NCI-H2029 (cell line): ENCODE measurements at regions not wholly inside any gene's neighbourhood (a gene's known extent, or its start where the extent isn't known, plus 50 kb on each side); places are given as distances from the start of the nearest gene placed in this dataset.
"Not testable (repeated sequence)": the region's sequence is repeated elsewhere in the genome, so short reads cannot be mapped to it uniquely, and the experiment has no call there.

Experiments
- DNase-seq: peaks from one replicate; lab custom pipeline; 2025; lab: John Stamatoyannopoulos, UW

GRCh38 chr2:16055848-16056580 is 115.7 kb downstream of the MYCN start:
- DNase-seq: no peak

GRCh38 chr2:16053437-16054257 is 113.3 kb downstream of the MYCN start:
- no peak for DNase-seq

GRCh38 chr2:16052571-16053052 is 112.3 kb downstream of the MYCN start:
- DNase-seq: not testable (repeated sequence)

GRCh38 chr2:16051841-16052564 is 111.7 kb downstream of the MYCN start:
- DNase-seq: no peak

DNA sequence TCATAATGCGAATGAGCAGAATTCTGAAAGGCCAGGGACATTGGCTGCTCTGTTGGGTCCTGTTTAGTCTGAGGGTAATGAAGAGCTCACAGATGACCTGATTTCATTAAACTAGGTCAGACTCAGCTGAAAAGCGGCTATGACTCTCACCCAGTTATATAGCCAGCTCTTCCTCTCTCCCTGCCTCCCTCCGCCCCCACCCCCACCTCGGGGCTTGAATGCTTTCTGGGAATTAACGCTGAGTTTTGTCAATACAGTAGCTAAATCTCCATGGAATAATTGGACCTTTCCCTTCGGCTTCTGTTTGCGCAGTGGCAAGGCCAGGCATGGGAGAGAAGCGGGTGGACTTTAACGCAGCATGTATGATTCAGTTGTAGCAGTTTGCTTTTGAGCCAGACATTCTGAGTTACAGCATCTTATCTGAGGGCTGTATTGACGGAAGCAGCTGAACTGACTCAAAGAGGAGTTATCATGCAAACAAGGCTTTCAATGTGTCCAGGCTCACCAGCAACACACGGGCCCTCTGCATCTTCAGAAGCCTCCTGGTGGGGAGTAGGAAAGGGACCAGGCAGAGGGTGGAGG is 110.6 kb downstream of the MYCN start:
- DNase-seq: no peak

DNA sequence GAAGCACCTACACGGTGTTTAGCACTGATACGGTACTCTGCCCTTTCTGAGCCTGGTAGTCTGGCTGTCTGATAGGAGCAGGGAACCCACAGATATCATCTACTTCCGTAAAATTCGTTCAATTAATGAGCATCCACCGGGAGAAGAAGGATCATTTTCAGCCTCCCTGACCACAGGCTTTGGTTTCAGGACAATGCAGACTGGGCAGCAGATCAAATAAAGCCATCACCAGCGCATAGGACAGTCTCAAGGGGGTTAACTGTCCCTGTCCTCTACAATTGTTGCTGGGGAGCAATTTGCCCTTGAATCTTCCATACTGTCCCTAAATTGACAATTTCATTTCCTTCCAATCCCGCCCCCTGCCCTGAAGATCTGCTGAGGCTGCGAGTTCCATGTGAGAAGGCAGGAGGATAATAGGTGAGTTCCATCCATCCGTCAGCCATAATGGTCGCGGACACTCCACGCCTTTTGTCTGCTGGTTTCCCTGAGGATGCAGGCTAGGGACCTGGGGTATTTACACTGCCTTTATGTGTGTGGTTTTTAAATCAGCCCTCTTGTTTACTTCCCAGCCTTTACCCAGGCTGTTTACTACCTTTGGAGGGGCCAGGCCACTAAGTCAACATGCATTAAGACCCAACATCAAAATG is 110.0 kb downstream of the MYCN start:
- DNase-seq: no peak

- no peak for DNase-seq
Observed at GRCh38 chr2:16049406-16049805, 109.1 kb downstream of the MYCN start.

DNA sequence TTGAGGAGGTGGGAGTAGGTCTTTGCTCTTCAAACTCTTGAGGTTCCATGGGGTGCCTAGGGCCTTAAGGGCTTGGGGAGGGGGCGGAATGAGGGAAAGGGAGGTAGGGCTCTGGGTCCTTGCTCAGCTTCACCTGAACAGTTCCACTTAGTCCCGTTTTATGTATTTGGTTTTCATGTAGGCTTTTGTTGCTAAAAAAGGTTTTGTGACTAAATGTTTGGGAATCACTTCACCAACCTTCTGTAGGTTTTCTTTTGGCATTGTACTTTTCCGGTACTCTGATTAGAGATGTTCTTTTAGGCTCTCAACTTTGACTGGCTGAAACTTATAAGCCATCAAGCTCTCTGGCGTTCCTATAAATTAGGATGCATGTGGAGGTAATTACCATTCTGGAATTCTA is 108.1 kb downstream of the MYCN start:
- DNase-seq: no peak

GRCh38 chr2:16047701-16048100 is 107.4 kb downstream of the MYCN start:
- no peak for DNase-seq

DNA sequence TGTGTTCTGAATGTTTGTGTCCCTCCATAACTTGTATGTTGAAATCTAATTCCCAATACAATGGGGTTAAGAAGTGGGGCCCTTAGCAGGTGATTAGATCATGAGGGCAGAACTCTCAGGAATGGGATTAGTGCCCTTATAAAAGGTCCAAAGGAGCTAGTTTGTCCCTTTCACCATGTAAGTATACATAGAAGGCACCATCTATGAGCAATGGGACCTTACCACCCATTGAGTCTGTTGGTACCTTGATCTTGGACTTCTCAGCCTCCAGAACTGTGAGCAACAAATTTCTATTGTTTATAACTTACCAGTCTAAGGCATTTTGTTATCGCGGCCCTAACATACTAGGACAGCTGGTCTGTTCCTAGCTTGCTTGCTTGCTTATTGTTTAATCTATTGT is 106.3 kb downstream of the MYCN start:
- DNase-seq: no peak

GRCh38 chr2:16045653-16046352 is 105.5 kb downstream of the MYCN start:
- DNase-seq: no peak

- no peak for DNase-seq
Observed at GRCh38 chr2:16044946-16045456, 104.7 kb downstream of the MYCN start.

DNA sequence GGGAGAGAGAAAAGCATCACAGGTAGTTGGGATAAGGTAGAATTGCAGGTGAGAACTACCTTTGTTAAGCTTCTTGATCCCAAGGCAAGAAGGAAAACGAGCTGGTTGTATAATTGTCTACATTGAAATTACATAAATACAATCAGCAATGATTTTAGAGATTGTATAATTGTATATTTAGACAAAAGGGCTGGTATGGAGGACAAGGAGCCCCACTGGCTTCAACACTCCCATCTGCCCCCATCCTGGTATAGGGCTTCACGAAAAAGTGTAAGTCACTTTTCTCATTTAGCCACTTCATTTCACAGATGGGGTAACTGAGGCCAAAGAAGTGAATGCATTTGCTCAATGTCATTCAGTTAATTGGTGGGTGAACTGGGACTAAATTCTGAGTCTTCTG is 103.3 kb downstream of the MYCN start:
- DNase-seq: no peak

DNA sequence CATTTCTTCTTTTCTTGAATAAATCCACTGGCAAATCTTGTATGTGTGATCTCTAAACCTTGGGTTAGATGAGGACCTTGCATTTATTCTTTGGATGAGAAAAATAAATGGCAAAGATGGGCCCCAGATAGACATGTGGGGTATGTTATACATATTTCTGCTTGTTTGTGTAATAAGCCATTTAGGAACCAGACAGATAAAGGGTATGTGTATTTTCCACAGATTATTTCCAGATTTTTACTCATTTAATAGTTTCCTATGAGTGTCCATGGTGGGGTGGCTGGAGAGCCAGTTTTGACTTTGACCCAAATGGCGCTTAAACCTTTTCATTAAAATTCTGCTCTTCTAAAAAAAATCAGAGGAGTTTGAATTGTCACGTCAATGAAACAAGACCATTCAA is 102.8 kb downstream of the MYCN start:
- no peak for DNase-seq

GRCh38 chr2:16042201-16042700 is 101.9 kb downstream of the MYCN start:
- no peak for DNase-seq

DNA sequence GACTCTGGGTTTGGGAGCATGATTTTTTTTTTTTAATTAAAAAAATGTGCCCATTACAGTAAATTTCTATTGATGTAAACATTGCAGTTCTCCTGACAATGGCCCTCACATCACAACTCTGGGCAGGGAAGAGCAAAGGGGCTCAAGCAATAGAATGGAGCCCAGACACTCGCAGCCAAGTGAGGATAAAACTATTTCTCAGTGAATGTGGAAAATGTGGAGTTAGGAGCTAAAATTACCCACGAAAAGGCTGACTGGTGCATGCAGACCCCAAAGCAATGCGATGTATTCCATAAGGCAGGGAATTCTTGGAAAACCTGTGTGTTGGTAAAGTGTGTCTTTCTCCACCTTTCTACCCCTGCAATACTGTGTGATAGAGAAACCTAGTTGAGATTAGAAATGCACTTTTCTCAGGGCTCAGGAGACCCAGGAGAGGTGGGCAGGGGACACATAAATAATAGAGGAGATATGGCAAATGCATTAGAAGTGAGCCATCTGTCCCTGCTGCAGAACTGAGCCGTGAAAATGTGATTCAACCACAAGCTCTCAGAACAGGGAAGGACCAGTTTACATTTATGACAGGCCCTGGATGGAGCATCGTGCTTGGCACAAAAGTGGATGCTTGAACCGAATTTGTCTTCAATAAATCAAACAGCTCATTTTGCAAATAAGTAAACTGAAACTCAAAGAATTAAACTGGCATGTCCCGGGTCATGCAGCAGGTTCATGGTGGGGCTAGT is 100.1 kb downstream of the MYCN start:
- DNase-seq: no peak

DNA sequence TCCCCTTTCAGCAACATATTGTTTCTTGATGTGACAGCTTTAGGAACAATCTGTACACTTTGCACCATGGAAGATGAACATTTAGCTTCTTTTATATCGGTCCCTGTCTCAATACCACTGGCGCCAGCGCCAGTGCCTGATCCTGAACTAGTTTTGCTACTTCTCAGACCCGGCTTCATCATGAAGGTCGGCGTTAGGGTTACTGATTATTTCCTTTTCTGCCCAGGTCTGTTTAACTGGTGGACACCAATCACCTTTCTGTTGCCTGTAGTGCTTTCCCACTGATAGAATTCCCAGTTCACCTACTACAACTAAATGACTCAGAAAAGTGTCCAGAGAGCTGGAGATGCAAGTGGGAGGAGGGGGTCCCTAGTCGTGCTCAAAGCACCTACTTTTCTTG is 99.5 kb downstream of the MYCN start:
- DNase-seq: no peak

- no peak for DNase-seq
Observed at GRCh38 chr2:16039055-16039454, 98.7 kb downstream of the MYCN start.

DNA sequence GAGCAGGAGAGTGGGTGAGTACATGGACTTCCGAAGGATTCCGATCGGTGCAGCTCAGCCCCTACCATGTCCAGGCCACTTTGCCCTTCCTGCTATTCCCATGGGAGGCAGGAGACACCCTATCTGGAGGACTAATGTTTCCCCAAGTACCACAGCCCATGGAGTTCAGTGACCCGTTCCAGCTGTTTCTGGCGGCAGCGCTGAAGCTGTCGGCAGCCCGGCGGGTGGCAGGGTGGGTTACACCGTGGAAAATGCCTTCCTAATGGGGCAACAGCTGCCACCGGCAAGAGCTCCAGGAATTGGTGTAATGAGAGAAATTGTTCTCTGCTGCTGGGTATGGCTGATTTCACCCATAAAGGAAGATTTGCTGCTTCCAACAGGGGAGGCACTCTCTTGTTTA is 98.3 kb downstream of the MYCN start:
- no peak for DNase-seq
